Ovary (tissue), 3 donors: ENCODE measurements at regions not wholly inside any gene's neighbourhood (a gene's known extent, or its start where the extent isn't known, plus 50 kb on each side); places are given as distances from the start of the nearest gene placed in this dataset.

Experiments
- CTCF ChIP-seq, 3 donors: fragments of 450-650 bp in 2 of 3; fragments of 200-600 bp in 1 of 3; IDR thresholded peaks; one replicate each; pipeline versions ENCODE4 v1.5.1 to v1.8.0; 2016 to 2022; ENCODE audit warnings: antibody characterized with exemption in 3 of 3, mild to moderate bottlenecking in 1 of 3
- EP300 ChIP-seq: sonication (generic); formaldehyde crosslinking; IDR thresholded peaks from one replicate; pipeline ENCODE4 v1.6.1; 2017; ENCODE audit warnings: antibody characterized with exemption
- POLR2A ChIP-seq: fragments of 450-650 bp; IDR thresholded peaks from one replicate; pipeline ENCODE4 v1.6.1; 2017; ENCODE audit warnings: antibody characterized with exemption, mild to moderate bottlenecking, moderate library complexity
- donor health status: DM: no; HTN: no; CAD: no.

GRCh38 chr3:69669070-69669469 lies 70.2 kb upstream of the MITF start:
- no peak for TF ChIP-seq POLR2A
- TF ChIP-seq CTCF (IDR thresholded peaks at IDR 0.05) = no peak
- no peak for TF ChIP-seq EP300
